Hepatocyte (in vitro differentiated cells): ENCODE measurements at regions not wholly inside any gene's neighbourhood (a gene's known extent, or its start where the extent isn't known, plus 50 kb on each side); places are given as distances from the start of the nearest gene placed in this dataset.

Experiments used
- DNase-seq: peaks from one replicate; pipeline ENCODE4 v3.0.0-alpha.2; 2016; ENCODE audit warnings: low spot score
- H2AFZ ChIP-seq: fragments of 200-600 bp; sonication (generic); 2 replicates; pipeline ENCODE4 v1.6.0; 2016; ENCODE audit warnings: antibody characterized with exemption, mild to moderate bottlenecking
- H3K27ac ChIP-seq: fragments of 200-600 bp; sonication (generic); 2 replicates; pipeline ENCODE4 v1.5.1; 2016; ENCODE audit warnings: mild to moderate bottlenecking
- H3K27me3 ChIP-seq: fragments of 200-600 bp; sonication (generic); 2 replicates; pipeline ENCODE4 v1.6.1; 2016
- H3K36me3 ChIP-seq: fragments of 200-600 bp; sonication (generic); replicated peaks from 2 replicates; pipeline ENCODE4 v1.5.1; 2016; ENCODE audit warnings: low read depth; ENCODE audit not compliant: insufficient read depth
- H3K4me1 ChIP-seq: fragments of 200-600 bp; sonication (generic); 2 replicates; pipeline ENCODE4 v1.5.1; 2016; ENCODE audit warnings: mild to moderate bottlenecking, moderate library complexity; ENCODE audit not compliant: insufficient read depth
- H3K4me2 ChIP-seq: fragments of 200-600 bp; sonication (generic); 2 replicates; pipeline ENCODE4 v1.6.0; 2016
- H3K4me3 ChIP-seq: fragments of 200-600 bp; sonication (generic); 2 replicates; pipeline ENCODE4 v1.5.1; 2016; ENCODE audit warnings: mild to moderate bottlenecking
- H3K79me2 ChIP-seq: fragments of 200-600 bp; sonication (generic); 2 replicates; pipeline ENCODE4 v1.6.0; 2017; ENCODE audit warnings: mild to moderate bottlenecking
- H3K9me2 ChIP-seq: fragments of 200-600 bp; sonication (generic); replicated peaks from 2 replicates; pipeline ENCODE4 v1.6.0; 2017; ENCODE audit warnings: mild to moderate bottlenecking; ENCODE audit not compliant: insufficient read depth
- H3K9me3 ChIP-seq: fragments of 200-600 bp; sonication (generic); 2 replicates; pipeline ENCODE4 v1.5.1; 2016; ENCODE audit warnings: low read depth, mild to moderate bottlenecking
- H4K20me1 ChIP-seq: fragments of 200-600 bp; sonication (generic); 2 replicates; pipeline ENCODE4 v1.6.0; 2016; ENCODE audit warnings: mild to moderate bottlenecking; ENCODE audit not compliant: insufficient read depth, poor library complexity, severe bottlenecking
- EZH2 ChIP-seq: fragments of 200-600 bp; sonication (generic); IDR thresholded peaks from 2 replicates; pipeline ENCODE4 v1.6.1; 2016; ENCODE audit warnings: antibody characterized with exemption, mild to moderate bottlenecking, borderline replicate concordance
- EZH2phosphoT487 ChIP-seq: fragments of 200-600 bp; sonication (generic); IDR thresholded peaks from one replicate; pipeline ENCODE4 v1.6.1; 2018; ENCODE audit warnings: antibody characterized with exemption, mild to moderate bottlenecking, low read depth, moderate library complexity; ENCODE audit not compliant: unreplicated experiment, severe bottlenecking
- WGBS: methylation state at CpG from one replicate; pipeline ENCODE4 v1.1.6; 2016; ENCODE audit warnings: low lambda C conversion rate; ENCODE audit errors: missing lambda C conversion rate; 5-methylcytosine and 5-hydroxymethylcytosine counted together
- TF ChIP-seq, protein P1 (sequence below): fragments of 200-600 bp; sonication (generic); IDR thresholded peaks from 2 replicates; pipeline ENCODE4 v1.5.1; 2016; ENCODE audit warnings: antibody characterized with exemption, mild to moderate bottlenecking; ENCODE audit not compliant: poor library complexity

DNA sequence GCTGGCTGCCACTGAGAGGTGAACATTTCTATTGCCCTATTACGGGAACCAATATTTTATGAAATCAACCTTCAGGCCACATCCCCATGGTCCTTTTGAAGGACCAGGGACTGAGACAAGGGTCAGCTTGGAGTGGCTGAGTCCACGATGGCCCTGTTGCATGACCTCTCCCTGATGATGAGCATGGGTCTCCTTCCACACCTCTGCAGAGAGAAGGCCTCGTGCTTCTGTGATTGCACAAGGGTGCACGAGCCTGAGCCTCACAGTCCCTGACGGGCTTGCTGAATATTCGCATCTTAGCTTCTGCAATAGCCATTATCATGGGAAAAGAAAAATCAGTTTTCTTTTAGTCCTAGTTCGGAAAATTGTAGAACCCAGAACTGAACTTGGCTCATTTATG lies 255.0 kb upstream of the IRX2 start:
- no peak for DNase-seq
- H3K27me3 ChIP-seq: no peaks in the 10 kb centered on the region
- H3K4me3 ChIP-seq: no peak overlapping the region
- 88% methylated on average over 7 of the region's 7 CpGs for WGBS
- no peak overlapping the region for H3K27ac ChIP-seq
- H3K9me2 ChIP-seq: no peaks in the 10 kb centered on the region
- no peaks in the 10 kb centered on the region for H3K9me3 ChIP-seq
- no peak overlapping the region for H3K4me2 ChIP-seq
- H3K36me3 ChIP-seq: no peaks in the 10 kb centered on the region
- H4K20me1 ChIP-seq: no peaks in the 10 kb centered on the region
- TF ChIP-seq, protein P1, sequence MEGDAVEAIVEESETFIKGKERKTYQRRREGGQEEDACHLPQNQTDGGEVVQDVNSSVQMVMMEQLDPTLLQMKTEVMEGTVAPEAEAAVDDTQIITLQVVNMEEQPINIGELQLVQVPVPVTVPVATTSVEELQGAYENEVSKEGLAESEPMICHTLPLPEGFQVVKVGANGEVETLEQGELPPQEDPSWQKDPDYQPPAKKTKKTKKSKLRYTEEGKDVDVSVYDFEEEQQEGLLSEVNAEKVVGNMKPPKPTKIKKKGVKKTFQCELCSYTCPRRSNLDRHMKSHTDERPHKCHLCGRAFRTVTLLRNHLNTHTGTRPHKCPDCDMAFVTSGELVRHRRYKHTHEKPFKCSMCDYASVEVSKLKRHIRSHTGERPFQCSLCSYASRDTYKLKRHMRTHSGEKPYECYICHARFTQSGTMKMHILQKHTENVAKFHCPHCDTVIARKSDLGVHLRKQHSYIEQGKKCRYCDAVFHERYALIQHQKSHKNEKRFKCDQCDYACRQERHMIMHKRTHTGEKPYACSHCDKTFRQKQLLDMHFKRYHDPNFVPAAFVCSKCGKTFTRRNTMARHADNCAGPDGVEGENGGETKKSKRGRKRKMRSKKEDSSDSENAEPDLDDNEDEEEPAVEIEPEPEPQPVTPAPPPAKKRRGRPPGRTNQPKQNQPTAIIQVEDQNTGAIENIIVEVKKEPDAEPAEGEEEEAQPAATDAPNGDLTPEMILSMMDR: no peak
- no peak for TF ChIP-seq EZH2phosphoT487
- no peak for TF ChIP-seq EZH2
- H3K79me2 ChIP-seq: no peaks in the 10 kb centered on the region
- H2AFZ ChIP-seq: no peak overlapping the region
- no peaks in the 10 kb centered on the region for H3K4me1 ChIP-seq

DNA sequence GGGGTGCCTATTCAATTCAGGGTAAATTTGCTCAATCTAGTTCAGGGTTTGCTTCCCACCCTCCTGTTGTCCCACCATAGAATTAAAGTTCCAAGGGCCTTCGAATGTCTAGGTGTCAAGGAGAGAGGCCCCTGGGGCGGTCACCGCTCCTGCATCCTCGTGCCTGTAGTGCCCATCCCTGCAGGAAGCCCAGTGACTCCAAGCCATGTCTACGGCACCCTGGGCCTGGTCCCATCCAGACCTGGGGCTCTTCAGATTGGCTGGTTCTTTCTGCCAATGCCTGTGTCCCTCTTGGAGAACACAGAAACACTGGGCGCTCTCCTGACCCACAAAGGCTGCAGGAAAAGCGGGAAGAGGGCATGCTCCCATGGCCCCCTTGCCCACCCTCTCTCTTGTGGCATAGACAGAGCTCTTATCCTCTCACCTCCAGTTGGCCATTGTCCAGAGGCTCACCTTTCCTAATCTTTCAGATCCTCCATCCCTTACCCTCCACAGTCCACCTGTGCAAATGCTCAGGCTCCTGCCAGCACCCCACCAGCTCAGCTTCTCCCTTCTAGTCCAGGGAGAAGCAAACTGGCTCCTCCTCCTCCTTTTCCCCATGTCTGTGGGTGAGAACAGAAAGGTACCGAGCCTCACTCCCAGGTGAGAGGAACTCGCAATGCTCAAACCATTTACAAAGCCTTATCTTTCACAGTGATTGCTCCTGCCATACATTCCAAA lies 253.0 kb upstream of the IRX2 start:
- H3K27me3 ChIP-seq: no peaks in the 10 kb centered on the region
- TF ChIP-seq, protein P1: no peak
- TF ChIP-seq EZH2: no peak
- TF ChIP-seq EZH2phosphoT487: no peak
- H3K4me1 ChIP-seq: no peaks in the 10 kb centered on the region
- H3K9me2 ChIP-seq: no peaks in the 10 kb centered on the region
- WGBS: 88% methylated on average over 9 of the region's 9 CpGs
- no peaks in the 10 kb centered on the region for H3K36me3 ChIP-seq
- H3K4me2 ChIP-seq: no peak overlapping the region
- no peak overlapping the region for H3K27ac ChIP-seq
- no peak overlapping the region for H2AFZ ChIP-seq
- H3K79me2 ChIP-seq: no peaks in the 10 kb centered on the region
- no peaks in the 10 kb centered on the region for H3K9me3 ChIP-seq
- H4K20me1 ChIP-seq: no peaks in the 10 kb centered on the region
- no peak overlapping the region for H3K4me3 ChIP-seq
- DNase-seq: no peak

DNA sequence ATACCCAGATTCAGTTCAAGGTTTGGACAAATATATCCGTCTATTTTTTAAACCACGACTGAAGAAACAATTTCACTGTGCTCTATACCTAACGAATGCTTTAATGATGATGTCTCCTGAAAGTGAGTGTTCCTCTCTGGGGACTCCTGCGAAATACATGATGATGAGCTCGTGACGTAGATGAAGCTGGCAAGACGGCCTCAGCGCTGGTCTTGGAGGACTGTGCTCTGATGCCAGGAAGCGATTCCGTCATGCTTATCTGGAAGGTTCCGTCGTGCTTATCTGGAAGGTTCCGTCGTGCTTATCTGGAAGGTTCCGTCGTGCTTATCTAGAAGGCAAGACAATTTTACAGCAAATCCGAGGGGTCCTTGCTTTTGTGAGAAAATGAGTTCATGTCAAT lies 250.8 kb upstream of the IRX2 start:
- H3K27ac ChIP-seq: no peak overlapping the region
- no peak overlapping the region for H3K4me2 ChIP-seq
- no peak overlapping the region for H3K4me3 ChIP-seq
- no peaks in the 10 kb centered on the region for H3K4me1 ChIP-seq
- DNase-seq: no peak
- H2AFZ ChIP-seq: no peak overlapping the region
- 88% methylated on average over 17 of the region's 17 CpGs for WGBS
- no peaks in the 10 kb centered on the region for H3K36me3 ChIP-seq
- H3K9me2 ChIP-seq: no peaks in the 10 kb centered on the region
- H3K9me3 ChIP-seq: no peaks in the 10 kb centered on the region
- no peak for TF ChIP-seq EZH2phosphoT487
- TF ChIP-seq, protein P1: no peak
- TF ChIP-seq EZH2: no peak
- no peaks in the 10 kb centered on the region for H3K79me2 ChIP-seq
- no peaks in the 10 kb centered on the region for H4K20me1 ChIP-seq
- H3K27me3 ChIP-seq: no peaks in the 10 kb centered on the region
